ENCODE measurements at regions not wholly inside any gene's neighbourhood (a gene's known extent, or its start where the extent isn't known, plus 50 kb on each side); places are given as distances from the start of the nearest gene placed in this dataset.

DNA sequence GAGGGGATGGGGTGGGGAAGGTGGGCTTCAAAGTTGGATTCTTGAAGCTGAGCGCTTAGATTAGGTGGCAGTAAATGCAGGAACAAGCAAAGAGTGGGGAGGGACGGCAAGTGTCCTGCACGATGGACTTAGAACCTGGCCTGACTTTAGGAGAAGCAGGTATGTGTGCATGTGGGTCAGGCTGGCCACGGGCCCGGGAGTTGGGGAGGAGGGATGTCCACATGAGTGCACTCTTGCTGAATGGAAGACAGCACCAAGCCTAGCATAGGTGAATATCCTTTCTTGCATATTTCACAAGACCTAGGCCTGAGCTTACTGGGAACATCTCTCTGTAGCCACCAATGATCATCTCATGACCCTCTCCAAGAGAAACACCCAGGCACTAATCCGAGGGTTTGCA, 96.1 kb downstream of the DDX1 start:
- TF ChIP-seq, protein P1, sequence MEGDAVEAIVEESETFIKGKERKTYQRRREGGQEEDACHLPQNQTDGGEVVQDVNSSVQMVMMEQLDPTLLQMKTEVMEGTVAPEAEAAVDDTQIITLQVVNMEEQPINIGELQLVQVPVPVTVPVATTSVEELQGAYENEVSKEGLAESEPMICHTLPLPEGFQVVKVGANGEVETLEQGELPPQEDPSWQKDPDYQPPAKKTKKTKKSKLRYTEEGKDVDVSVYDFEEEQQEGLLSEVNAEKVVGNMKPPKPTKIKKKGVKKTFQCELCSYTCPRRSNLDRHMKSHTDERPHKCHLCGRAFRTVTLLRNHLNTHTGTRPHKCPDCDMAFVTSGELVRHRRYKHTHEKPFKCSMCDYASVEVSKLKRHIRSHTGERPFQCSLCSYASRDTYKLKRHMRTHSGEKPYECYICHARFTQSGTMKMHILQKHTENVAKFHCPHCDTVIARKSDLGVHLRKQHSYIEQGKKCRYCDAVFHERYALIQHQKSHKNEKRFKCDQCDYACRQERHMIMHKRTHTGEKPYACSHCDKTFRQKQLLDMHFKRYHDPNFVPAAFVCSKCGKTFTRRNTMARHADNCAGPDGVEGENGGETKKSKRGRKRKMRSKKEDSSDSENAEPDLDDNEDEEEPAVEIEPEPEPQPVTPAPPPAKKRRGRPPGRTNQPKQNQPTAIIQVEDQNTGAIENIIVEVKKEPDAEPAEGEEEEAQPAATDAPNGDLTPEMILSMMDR (IDR thresholded peaks at IDR 0.05; ENCODE audit: low read length, missing control alignments): no peak
- H3K4me3 ChIP-seq (replicated peaks; ENCODE audit: low read depth, low read length): no peak overlapping the region
- no peak for DNase-seq (ENCODE audit: low read depth)

DNA sequence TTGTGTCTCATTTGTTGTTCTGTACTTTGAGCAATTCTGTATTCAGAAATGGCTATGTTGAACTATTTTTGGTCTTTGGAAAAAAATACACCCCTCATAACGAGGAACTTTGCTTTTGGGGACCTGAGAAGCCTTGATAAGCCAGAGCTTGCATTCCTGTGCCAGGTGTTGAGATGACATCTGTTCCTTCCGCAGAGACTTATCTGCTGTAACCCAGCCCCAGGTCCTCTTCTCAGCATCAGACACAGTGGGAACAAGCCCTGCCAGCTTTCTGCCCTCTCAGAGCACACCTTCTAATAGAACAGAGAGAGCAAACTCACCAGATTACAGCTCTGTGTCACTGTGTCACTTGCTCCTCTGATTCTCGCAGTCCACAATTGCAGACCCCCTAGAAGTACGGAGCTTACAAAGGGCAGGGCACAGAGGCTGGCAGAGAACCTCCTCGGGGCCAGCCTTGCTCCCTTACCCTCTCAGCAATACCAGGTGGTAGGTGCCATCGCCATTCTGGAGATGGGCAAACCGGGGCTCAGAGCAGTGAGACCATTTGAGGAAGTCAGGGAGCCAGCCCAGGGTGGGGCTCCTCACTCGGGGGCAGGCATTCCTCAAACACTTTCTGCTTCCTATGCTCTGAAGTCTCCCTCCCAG, 97.4 kb downstream of the DDX1 start:
- TF ChIP-seq, protein P1 (IDR thresholded peaks at IDR 0.05; ENCODE audit: low read length, missing control alignments): no peak
- no peak overlapping the region for H3K4me3 ChIP-seq (replicated peaks; ENCODE audit: low read depth, low read length)

DNA sequence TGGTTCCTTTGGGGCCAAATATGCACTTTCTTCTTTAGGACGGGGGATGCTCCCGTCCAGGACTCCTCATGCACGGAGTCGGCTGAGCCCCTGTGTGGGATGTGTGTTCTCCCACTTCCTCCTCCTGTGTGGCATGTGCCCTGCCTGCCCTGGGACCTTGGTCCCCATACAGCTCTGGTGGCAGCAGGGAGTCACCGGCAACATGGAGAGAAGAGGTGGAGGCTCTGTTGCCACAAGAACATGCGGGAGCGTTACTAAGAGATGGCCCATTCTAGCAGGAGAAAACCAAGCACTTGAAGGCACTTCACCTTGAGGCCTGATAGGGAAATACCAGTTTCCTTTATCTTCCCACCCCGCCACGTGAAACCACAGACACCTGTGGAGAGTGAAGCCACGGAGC, 98.0 kb downstream of the DDX1 start:
- TF ChIP-seq, protein P1 (IDR thresholded peaks at IDR 0.05; ENCODE audit: low read length, missing control alignments): no peak
- H3K4me3 ChIP-seq (replicated peaks; ENCODE audit: low read depth, low read length): no peak overlapping the region
- DNase-seq (ENCODE audit: low read depth): no peak

More for the DNA sequence above, 97.4 kb downstream of the DDX1 start:
- no peak for DNase-seq (ENCODE audit: low read depth)

DNA sequence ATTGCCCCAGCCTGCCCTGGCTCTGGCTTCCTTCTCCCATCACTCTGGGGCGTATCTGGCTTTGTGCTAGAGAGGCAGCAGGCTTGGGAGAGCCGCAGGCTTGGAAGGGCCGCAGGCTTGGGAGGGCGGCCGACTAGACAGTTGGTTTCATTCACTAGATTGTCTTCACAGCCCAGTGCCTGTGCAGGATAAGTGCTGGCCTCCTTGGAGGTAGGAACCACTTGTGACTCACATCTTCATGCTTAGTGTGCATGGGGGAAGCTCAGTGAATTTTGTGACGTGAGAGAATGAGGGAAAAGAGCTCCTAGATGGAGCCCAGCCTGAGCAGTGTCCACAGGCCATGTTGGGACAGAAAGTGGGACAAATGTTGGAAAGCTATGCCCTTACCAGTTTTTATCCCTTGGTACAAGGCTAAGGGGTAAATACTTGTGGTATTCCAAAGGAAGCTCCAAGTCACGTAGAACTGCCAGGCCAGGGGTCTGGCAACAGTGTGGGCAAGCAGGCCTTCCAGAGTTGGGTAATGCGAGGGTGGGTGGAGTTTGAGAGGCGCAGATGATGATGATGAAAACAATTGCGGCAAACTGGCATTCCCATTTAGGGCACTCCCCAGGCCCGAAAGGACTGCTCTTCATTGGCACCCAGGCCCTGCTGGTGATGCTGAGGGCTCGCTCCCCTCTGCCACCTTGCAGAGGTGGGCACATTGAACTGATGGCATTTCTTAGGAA, 100.1 kb downstream of the DDX1 start:
- H3K4me3 ChIP-seq (replicated peaks; ENCODE audit: low read depth, low read length): no peak overlapping the region
- TF ChIP-seq, protein P1 (IDR thresholded peaks at IDR 0.05; ENCODE audit: low read length, missing control alignments): no peak
- DNase-seq (ENCODE audit: low read depth): no peak

DNA sequence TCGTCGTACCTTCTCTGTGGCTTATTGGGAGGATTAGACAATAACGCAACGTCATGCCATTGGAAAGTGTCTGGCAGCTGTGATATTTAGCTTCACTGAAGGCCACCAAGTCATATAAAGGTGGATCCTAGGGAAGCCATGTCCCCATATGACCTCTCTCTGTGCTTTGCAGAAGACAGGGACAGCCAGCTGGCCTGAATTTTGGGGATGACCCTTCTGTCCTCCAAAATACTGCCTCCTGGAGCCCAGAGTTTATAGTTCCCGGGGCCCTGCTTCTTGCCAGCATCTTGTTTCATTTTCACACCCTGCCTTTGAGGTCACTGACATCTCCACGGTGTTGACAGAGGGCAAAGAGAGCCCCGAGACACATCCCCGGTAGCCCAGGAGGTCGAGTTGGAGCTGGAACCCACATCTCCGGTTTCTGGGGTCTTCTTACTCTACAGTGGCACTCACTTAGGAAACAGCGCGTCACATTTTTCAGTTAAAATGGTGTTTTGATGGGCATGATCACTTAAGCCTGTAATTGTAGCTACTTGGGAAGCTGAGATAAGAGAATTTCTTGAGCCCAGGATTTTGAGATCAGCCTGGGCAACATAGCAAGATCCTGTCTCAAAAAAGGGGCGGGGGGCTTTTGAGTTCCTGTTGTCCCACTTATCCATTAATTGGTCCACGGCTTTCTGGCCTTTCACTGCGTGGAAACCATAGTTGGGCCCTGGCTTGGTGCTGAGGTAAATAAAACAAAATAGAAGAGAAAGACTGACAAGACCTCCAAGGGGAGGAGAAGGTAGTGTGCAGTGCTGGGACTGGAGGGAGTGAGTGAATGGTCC, 101.1 kb downstream of the DDX1 start:
- no peak for DNase-seq (ENCODE audit: low read depth)
- TF ChIP-seq, protein P1 (IDR thresholded peaks at IDR 0.05; ENCODE audit: low read length, missing control alignments): no peak
- no peak overlapping the region for H3K4me3 ChIP-seq (replicated peaks; ENCODE audit: low read depth, low read length)

DNA sequence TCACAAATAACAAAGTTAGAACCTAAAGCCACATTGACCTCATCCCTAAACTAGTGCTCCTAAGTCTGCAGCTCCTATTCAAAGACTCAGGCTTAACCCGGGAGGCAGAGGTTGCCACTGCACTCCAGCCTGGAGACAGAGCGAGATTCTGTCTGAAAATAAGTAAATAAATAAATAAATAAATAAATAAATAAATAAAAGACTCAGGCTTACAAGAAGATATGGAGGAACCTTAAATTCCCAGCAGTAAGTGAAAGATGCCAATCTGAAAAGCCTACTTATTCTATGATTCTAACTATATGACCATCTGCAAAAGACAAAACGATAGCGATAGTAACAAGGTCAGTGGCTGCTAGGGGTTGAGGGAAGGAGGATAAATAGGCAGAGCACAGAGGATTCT, 101.7 kb downstream of the DDX1 start:
- no peak overlapping the region for H3K4me3 ChIP-seq (replicated peaks; ENCODE audit: low read depth, low read length)
- no peak for DNase-seq (ENCODE audit: low read depth)
- TF ChIP-seq, protein P1 (IDR thresholded peaks at IDR 0.05; ENCODE audit: low read length, missing control alignments): no peak
